ENCODE measurements at regions not wholly inside any gene's neighbourhood (a gene's known extent, or its start where the extent isn't known, plus 50 kb on each side); places are given as distances from the start of the nearest gene placed in this dataset.

- TF ChIP-seq CTCF (IDR thresholded peaks at IDR 0.05; ENCODE audit: borderline replicate concordance, insufficient read depth, low read depth, low read length) = no peak
- H3K4me3 ChIP-seq (ENCODE audit: low read depth, low read length) = no peak overlapping the region
Measured at GRCh38 chr2:6647046-6647445, 218.7 kb downstream of the CMPK2 start.

- TF ChIP-seq CTCF (IDR thresholded peaks at IDR 0.05; ENCODE audit: borderline replicate concordance, insufficient read depth, low read depth, low read length) = no peak
- no peak overlapping the region for H3K4me3 ChIP-seq (ENCODE audit: low read depth, low read length)
Measured at GRCh38 chr2:6648596-6649247, 217.0 kb downstream of the CMPK2 start.

- H3K4me3 ChIP-seq (ENCODE audit: low read depth, low read length) = no peak overlapping the region
- TF ChIP-seq CTCF (IDR thresholded peaks at IDR 0.05; ENCODE audit: borderline replicate concordance, insufficient read depth, low read depth, low read length) = no peak
Measured at GRCh38 chr2:6650311-6650710, 215.4 kb downstream of the CMPK2 start.

GRCh38 chr2:6652251-6652650 is 213.5 kb downstream of the CMPK2 start:
- no peak for TF ChIP-seq CTCF (IDR thresholded peaks at IDR 0.05; ENCODE audit: borderline replicate concordance, insufficient read depth, low read depth, low read length)
- H3K4me3 ChIP-seq (ENCODE audit: low read depth, low read length) = no peak overlapping the region

GRCh38 chr2:6653281-6653750 is 212.4 kb downstream of the CMPK2 start:
- no peak for TF ChIP-seq CTCF (IDR thresholded peaks at IDR 0.05; ENCODE audit: borderline replicate concordance, insufficient read depth, low read depth, low read length)
- H3K4me3 ChIP-seq (ENCODE audit: low read depth, low read length) = no peak overlapping the region

GRCh38 chr2:6654279-6654678 is 211.4 kb downstream of the CMPK2 start:
- H3K4me3 ChIP-seq (ENCODE audit: low read depth, low read length) = no peak overlapping the region
- TF ChIP-seq CTCF (IDR thresholded peaks at IDR 0.05; ENCODE audit: borderline replicate concordance, insufficient read depth, low read depth, low read length) = no peak

- TF ChIP-seq CTCF (IDR thresholded peaks at IDR 0.05; ENCODE audit: borderline replicate concordance, insufficient read depth, low read depth, low read length) = no peak
- no peak overlapping the region for H3K4me3 ChIP-seq (ENCODE audit: low read depth, low read length)
Measured at GRCh38 chr2:6656633-6657032, 209.1 kb downstream of the CMPK2 start.

Data from GM12875 (cell line).